Glutamatergic neuron (in vitro differentiated cells): ENCODE measurements at regions not wholly inside any gene's neighbourhood (a gene's known extent, or its start where the extent isn't known, plus 50 kb on each side); places are given as distances from the start of the nearest gene placed in this dataset.

Experiments used
- DNase-seq: peaks from one replicate; pipeline ENCODE4 v3.0.0; 2022
- H3K27ac Mint-ChIP-seq: one replicate; pipeline ENCODE4 v1.8.0; 2020; ENCODE audit warnings: mild to moderate bottlenecking, mixed read lengths, inconsistent platforms; ENCODE audit not compliant: unreplicated experiment
- H3K27me3 Mint-ChIP-seq: one replicate; pipeline ENCODE4 v1.8.0; 2020; ENCODE audit warnings: mild to moderate bottlenecking, moderate library complexity, mixed read lengths, inconsistent platforms; ENCODE audit not compliant: unreplicated experiment
- H3K36me3 Mint-ChIP-seq: one replicate; pipeline ENCODE4 v1.8.0; 2020; ENCODE audit warnings: mild to moderate bottlenecking, mixed read lengths, inconsistent platforms; ENCODE audit not compliant: unreplicated experiment
- H3K4me1 Mint-ChIP-seq: one replicate; pipeline ENCODE4 v1.8.0; 2020; ENCODE audit warnings: mild to moderate bottlenecking, low read depth, mixed read lengths, inconsistent platforms; ENCODE audit not compliant: unreplicated experiment
- H3K4me3 Mint-ChIP-seq: one replicate; pipeline ENCODE4 v1.8.0; 2020; ENCODE audit warnings: mild to moderate bottlenecking, mixed read lengths, inconsistent platforms; ENCODE audit not compliant: unreplicated experiment
- H3K9me3 Mint-ChIP-seq: one replicate; pipeline ENCODE4 v1.8.0; 2020; ENCODE audit warnings: mild to moderate bottlenecking, moderate library complexity, mixed read lengths, inconsistent platforms; ENCODE audit not compliant: unreplicated experiment
- TF ChIP-seq, protein P1 (sequence below): fragments of 200-600 bp; sonication (generic); IDR thresholded peaks from one replicate; pipeline ENCODE4 v1.5.0; 2021; ENCODE audit not compliant: partially characterized antibody, unreplicated experiment

- DNase-seq, result no peak
- H3K9me3 Mint-ChIP-seq, result peaks cover 6% of the 10 kb centered on the region
- H3K4me1 Mint-ChIP-seq, result peaks cover 24% of the 10 kb centered on the region
- peaks cover 5% of the 10 kb centered on the region for H3K27me3 Mint-ChIP-seq
- H3K4me3 Mint-ChIP-seq, result no peak overlapping the region
- H3K36me3 Mint-ChIP-seq, result peaks cover 26% of the 10 kb centered on the region
- TF ChIP-seq, protein P1, sequence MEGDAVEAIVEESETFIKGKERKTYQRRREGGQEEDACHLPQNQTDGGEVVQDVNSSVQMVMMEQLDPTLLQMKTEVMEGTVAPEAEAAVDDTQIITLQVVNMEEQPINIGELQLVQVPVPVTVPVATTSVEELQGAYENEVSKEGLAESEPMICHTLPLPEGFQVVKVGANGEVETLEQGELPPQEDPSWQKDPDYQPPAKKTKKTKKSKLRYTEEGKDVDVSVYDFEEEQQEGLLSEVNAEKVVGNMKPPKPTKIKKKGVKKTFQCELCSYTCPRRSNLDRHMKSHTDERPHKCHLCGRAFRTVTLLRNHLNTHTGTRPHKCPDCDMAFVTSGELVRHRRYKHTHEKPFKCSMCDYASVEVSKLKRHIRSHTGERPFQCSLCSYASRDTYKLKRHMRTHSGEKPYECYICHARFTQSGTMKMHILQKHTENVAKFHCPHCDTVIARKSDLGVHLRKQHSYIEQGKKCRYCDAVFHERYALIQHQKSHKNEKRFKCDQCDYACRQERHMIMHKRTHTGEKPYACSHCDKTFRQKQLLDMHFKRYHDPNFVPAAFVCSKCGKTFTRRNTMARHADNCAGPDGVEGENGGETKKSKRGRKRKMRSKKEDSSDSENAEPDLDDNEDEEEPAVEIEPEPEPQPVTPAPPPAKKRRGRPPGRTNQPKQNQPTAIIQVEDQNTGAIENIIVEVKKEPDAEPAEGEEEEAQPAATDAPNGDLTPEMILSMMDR, result no peak
- H3K27ac Mint-ChIP-seq, result no peak overlapping the region
Observed at GRCh38 chr1:187631984-187632383, 803.2 kb downstream of the PLA2G4A start.

- Mint-ChIP-seq H3K36me3 (peaks cover 27% of the 10 kb centered on the region), H3K4me1 (peaks cover 3% of the 10 kb centered on the region), H3K27ac (no peak overlapping the region), H3K9me3 (peaks cover 5% of the 10 kb centered on the region), H3K4me3 (no peak overlapping the region), H3K27me3 (peaks cover 1% of the 10 kb centered on the region)
- TF ChIP-seq, protein P1, result no peak
- DNase-seq, result no peak
Observed at GRCh38 chr1:187634940-187635339, 806.2 kb downstream of the PLA2G4A start.

GRCh38 chr1:187638733-187639434, 810.1 kb downstream of the PLA2G4A start:
- no peaks in the 10 kb centered on the region for H3K4me1 Mint-ChIP-seq
- DNase-seq, result no peak
- H3K27me3 Mint-ChIP-seq, result peaks cover 1% of the 10 kb centered on the region
- TF ChIP-seq, protein P1, result no peak
- H3K27ac Mint-ChIP-seq, result no peak overlapping the region
- H3K4me3 Mint-ChIP-seq, result no peak overlapping the region
- peaks cover 16% of the 10 kb centered on the region for H3K36me3 Mint-ChIP-seq
- H3K9me3 Mint-ChIP-seq, result peaks cover 3% of the 10 kb centered on the region

- Mint-ChIP-seq H3K27ac (no peak overlapping the region), H3K36me3 (peaks cover 11% of the 10 kb centered on the region), H3K4me1 (peaks cover 10% of the 10 kb centered on the region), H3K9me3 (peaks cover 7% of the 10 kb centered on the region), H3K27me3 (peaks cover 7% of the 10 kb centered on the region), H3K4me3 (no peak overlapping the region)
- DNase-seq, result no peak
- TF ChIP-seq, protein P1, result no peak
Observed at GRCh38 chr1:187641015-187641414, 812.3 kb downstream of the PLA2G4A start.

DNA sequence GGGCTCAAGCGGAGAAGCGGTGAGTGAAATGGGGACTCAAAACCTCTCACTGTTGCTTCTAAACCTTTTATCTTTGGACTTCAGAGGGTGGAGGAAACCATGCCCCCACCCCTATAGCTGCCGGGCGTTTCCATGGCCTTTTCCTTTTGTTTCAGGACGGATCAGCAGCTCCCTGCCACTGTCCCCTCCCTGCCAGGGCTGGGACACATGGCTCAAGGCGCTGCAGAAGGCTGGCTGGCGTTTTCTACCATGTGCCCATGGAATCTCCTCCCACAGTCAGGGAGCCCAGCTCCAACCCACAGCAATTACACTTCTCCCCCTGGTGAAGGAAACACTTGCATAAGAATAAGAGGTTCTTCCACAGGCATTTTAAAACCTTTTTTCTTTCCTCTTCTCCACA, 812.7 kb downstream of the PLA2G4A start:
- DNase-seq, result no peak
- Mint-ChIP-seq H3K4me1 (peaks cover 15% of the 10 kb centered on the region), H3K4me3 (no peak overlapping the region), H3K27me3 (peaks cover 10% of the 10 kb centered on the region), H3K27ac (no peak overlapping the region), H3K9me3 (peaks cover 11% of the 10 kb centered on the region), H3K36me3 (peaks cover 11% of the 10 kb centered on the region)
- TF ChIP-seq, protein P1, result no peak
